HUDEP-2 (cell line): ENCODE measurements at regions not wholly inside any gene's neighbourhood (a gene's known extent, or its start where the extent isn't known, plus 50 kb on each side); places are given as distances from the start of the nearest gene placed in this dataset.

Source experiments
- DNase-seq, 76 experiments: peaks; one replicate each; lab custom pipeline; 2025; ENCODE audit not compliant: unreplicated experiment in 76 of 76; lab: John Stamatoyannopoulos, UW

DNA sequence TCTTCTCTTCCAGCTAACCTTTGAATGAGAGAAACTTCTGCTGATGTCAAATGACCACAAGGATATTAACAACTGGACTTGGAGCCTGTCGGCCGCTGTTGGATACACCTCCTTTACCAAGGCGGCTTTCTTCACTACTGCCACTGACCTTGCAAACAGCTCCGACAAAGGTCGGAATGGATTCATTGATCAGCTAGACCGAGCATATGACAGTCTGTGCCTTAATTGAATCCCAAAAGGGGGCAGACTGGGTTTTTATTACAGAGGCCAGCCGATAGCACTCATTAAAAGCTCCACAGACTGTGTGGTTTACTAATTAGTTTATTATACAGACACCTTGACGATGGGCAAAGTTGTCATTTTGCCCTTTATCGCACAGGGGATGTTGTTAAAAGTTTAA, 394.5 kb downstream of the RERGL start:
- DNase-seq: no peak

DNA sequence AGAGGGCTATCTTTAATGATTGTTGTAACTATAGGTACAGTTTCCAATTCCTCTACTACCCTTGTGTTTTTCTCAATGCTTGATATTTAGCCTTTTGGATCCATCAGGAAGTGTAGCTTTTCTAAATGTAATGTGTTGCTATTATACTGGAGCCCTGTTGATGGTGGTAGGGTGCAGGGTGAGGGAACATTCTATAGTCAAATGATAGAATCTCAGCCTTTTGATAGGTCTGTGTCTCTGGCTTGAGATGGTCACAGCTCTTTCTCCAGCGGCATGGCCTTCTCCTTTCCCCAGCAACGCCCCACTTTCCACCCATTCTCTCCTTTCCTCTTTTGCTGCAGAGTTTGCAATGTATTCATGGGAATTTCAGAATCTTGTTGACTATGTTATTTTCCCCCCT, 398.6 kb downstream of the RERGL start:
- no peak for DNase-seq

DNA sequence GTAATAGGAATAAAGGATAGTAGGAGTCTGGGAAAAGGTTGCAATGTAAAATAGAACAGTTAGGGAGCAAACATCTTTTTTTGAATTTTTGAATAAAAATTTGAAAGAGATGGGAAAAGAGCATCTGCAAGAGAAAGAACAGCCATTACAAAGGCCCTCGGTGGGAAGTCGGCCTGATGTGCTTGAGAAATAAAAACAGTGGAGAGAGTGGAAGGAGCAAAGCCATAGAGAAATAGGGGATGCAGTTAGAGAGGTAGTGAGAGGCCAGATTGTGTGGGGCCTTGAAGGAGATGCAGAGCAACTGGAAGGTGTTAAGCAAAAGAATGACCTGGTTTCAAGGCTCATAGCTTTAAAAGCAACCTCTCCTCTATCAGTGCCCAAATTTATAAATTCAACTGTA, 409.8 kb downstream of the RERGL start:
- DNase-seq: no peak

DNA sequence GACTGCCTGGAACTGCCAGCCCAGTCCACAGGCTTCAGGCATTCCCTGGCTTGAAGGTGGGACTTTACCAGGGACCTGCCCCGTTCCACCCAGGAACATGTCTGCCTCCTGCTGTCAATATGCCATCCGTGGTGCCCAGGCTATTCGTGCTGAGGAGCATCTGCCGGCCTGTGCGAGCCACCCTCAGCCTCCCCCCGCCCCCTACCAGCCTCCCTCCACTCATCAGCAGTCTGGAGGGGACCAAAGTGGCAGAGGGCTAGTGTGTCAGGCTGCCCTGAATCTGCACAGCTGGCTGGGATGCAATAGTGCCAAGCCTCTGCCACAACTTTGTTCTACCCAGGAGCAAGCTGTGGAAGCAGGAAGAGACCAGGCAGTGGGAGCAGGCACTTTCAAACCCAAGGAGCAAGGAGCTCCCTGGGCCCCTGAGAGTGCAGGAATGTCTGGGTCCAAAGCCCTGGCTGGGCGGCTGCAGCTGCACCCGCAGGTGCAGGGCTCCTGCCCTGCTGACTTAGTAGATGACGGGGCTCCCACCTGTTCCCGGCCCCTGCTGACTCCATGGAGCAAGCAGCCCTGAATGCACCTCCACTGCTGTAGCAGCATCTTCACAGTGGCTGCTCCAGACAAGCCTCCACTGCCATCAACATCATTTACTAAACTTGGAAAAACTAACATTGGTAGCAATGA, 423.2 kb downstream of the RERGL start:
- no peak for DNase-seq

DNA sequence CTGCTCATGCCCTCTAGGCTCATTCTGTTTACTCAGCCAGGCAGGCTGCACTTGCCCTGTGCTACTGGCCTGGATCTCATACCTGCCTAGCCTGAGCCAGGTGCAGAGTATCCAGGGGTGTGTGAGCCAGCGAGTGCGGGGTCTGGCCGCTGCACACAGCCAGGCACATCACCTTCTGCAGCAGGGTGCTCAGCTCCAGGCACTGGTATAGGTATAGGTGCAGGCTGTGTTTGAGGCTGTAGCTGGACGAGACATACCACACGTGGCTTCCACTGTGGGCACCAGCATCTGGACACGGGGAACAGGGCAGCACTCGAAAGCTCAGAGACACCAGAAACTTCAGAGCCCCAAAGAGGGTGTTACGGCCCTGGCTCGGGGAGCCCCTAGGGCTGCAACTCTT, 424.2 kb downstream of the RERGL start:
- no peak for DNase-seq

DNA sequence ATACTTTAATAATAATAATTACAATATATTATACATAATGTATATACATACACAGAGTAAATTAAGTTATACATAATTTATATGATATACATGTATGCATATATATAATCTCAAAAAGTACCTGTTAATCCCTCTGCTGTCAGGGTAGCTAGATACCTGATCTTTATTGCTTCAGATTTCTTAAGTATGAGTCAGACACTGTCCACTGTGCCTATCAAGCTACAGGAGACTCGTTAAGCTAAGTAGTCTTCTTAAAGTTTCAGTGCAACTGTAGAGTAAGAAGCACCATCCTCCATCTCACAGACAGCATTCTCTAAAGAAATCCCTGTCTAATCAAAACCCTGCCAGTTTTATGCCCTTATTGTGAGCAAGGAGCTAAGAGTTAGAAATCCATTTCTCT, 428.7 kb downstream of the RERGL start:
- DNase-seq: no peak

DNA sequence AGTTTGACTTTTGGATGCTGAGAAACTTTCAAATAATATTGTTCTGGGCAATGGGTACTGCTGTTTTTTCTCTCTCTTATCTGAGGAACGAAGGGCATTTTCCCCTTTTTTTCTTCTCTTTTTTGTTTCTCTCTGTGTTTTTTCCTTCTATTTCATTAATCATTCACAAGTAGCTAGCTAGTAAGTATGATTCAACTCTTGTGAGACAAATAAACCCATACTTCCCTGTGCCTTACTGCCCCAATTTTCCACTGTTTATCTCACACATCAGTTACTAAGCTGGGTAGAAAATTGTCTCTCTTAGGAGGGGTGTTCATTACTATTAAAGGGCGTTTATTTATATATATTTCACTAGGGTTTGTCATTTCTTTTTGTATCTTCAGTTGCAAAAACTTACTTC, 437.6 kb downstream of the RERGL start:
- no peak for DNase-seq

DNA sequence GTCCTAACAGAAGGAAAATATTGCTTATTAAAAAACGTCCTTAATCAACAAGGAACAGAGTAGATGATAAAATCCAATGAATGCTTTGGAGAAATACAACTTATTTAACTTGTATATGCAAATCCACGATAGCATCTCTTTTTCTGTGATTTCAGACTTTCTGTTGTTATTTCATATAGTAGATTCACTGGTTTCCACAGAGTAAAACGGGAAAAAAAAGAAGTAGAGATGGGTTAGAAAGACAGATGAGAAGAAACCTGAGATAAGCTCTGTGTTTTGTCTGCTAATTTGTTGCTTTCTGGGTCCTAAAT, 447.7 kb downstream of the RERGL start:
- DNase-seq: no peak

DNA sequence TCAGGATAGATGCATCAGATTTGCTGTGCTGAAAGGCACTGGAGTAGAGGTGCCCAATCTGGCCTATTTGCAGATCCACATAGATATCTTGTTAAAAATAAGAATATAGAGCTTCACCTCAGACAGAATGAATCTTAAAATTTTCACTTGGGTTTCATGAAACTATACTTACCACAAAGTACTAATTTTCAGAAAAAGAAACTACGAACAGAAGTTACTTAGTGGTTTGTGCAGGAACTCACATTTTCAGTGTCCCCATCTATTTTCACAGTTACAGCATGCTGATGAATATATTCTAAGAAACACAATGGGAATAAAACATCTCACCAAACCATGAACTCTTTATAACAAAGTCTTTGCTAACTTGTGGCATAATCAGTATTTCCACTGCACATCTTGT, 449.4 kb downstream of the RERGL start:
- DNase-seq: no peak

DNA sequence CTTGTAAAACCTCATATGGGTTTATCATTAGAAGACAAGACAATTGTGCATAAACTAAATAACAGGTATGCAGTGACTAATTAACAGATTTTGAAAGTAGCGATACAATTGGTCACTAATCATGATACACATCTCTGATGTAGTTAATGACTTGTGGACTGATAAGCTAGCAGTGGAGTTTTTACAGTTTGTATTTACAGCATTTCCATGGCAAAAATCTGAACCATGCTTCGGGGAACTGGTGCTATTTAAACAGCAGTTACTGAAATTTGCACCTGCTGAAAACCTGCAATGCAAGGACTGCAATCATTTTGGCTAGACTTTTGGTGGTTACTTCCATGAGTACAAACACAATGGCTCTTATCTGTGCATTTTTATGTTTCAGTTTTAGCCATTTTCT, 471.2 kb downstream of the RERGL start:
- DNase-seq: no peak

DNA sequence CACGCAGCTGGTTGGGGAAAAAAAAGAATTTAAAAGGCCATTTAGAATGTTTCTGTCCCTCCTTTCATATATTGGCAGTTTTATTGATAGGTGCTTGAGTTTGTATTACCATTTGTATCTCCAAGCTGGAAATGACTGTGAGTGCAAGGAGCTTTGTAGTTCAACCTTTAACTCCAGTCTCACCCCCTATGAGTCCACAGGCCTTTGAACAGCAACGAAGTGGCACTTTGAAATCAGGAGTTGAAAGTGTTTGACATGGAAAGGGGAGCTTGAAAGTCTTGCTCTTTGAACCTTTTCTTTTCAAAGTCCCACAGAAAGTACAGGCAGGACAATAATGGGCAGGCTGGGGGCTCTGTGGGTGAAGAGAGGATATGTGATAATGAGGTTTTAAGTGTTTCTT, 480.3 kb downstream of the RERGL start:
- DNase-seq: peak in 1 of 76 experiments; percentile 2

DNA sequence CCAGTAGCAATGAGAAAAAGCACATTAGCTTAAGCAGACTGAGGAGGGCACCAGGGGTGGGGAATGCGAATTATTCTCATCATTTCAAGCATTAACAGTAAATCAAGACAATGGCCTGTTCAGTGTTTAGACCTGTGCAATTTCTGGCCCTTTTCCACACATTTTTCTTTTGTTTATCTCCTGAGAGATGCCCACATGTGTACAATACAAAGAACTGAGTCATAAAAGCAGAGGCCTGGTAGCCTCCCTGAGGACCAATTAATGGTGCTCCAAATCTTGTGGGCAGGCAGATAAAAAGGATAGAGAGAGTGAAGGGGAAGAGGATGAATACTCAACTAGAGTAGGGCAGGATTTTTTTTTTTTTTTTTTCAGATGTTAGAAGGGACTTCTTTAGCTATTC, 480.8 kb downstream of the RERGL start:
- no peak for DNase-seq

DNA sequence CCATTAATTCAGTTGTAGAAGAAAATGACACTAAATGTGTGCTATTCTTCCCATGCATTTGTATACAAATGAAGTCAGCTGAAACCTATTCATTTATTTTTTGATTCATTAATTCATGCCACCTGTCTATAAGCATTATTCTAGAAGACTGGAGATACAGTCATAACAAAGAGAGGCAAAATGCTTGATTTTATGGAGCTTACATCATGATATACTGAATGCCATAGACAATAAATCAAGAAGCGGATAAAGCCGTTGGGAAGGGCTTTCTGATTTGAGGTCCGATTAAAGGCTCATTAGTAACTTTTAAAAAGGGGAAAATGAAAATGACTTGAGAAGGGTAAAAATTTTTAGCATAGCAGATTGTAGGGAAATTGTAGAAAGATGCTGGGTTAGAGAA, 494.9 kb downstream of the RERGL start:
- DNase-seq: no peak

DNA sequence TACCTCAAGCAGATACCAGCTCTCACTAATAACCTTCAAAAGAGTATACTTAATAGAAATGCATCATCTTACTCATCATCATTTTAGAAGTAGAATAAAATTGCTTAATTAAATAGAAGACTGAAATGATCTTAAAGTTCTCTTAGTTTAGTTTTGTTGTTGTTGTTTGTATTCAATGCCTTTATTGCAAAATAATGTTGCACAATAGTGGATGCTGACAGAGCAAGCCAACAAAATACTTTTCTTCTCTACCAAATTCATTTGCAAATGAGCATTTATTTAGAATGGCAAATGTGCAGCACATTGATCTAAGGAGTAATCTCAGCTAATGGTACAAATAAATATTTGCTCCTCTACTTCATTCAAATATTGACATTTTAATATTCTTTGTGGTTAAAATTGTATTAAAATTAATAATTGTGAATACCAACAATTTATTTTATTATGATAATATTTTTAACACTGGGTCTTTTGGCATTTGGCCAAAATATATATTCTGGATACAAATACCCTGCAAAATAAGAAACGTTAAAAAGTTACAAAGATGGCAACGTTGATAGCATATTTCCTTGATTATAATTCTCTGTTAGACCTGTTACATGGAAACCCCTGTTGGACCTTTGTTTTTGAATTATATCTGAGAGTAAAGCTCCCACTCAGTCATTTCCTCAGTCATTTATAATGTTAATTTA, 496.1 kb downstream of the RERGL start:
- DNase-seq: no peak

DNA sequence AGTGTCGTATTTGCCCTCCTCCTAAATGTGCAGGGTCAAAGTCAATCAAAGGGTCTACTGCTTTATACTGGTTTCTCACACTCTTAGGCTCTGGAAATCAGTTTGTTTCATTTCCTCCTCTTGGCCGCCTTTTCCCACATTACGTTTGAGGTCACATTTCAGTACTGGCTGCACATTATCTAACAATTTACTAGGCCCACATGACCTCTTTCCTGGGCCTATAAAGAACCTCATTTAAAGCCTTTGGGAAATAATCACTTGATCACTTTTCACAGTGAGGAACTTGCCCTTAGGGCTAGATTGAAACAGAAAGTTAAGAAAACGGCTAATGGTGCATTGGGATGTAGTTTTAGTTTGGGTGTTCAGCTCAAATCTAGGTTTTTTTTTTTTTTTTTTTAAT, 497.5 kb downstream of the RERGL start:
- no peak for DNase-seq

DNA sequence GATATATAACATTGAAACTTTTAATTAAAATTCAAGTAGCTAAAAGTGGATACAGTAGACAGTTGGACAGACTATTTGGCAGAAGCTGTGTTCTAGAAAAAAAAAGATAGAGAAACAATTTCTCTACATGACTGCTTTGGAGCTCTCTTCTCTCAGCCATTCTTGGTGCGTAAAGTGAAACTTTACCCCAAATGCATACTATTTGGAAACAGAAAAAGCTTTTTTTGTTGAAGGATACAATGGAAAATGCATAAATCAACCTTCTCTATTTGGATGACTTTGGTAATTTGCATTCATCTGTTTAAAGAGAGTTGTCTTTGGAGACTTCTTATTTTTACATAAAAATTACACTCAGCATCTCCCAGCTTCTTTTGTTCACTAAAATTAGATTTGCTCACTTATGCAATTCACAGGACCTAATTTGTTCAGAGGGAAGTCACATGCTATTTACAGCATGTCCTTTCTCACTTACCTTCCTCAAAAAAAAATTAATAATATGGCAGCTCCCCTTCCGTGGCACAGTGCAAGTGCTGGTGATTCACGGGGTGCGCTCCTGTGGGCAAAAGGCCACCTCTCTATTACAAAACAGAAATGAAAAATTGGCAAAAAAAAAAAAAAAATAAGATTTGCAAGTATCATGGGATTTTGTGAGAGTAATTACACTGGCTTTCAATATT, 498.9 kb downstream of the RERGL start:
- no peak for DNase-seq

DNA sequence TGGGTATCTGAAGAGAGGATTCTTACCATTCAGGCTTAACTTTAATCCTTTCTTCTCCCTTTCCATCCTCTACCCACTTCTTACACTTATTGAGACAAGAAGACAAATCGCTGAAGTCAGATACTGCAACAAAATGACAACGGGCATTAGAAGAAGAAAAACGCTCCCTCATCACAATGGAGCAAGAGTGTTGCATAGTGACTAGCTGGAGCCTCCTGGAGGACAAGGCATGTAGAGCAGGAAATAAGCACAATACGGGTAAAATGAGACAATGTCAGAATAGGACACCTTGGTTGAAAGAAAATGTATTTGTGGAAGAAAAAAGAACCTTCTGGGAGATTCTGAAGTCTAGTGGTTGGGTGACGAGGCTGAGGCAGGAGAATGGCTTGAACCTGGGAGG, 501.0 kb downstream of the RERGL start:
- DNase-seq: peak in 5 of 76 experiments; percentile 2 to 25 (median 9)

DNA sequence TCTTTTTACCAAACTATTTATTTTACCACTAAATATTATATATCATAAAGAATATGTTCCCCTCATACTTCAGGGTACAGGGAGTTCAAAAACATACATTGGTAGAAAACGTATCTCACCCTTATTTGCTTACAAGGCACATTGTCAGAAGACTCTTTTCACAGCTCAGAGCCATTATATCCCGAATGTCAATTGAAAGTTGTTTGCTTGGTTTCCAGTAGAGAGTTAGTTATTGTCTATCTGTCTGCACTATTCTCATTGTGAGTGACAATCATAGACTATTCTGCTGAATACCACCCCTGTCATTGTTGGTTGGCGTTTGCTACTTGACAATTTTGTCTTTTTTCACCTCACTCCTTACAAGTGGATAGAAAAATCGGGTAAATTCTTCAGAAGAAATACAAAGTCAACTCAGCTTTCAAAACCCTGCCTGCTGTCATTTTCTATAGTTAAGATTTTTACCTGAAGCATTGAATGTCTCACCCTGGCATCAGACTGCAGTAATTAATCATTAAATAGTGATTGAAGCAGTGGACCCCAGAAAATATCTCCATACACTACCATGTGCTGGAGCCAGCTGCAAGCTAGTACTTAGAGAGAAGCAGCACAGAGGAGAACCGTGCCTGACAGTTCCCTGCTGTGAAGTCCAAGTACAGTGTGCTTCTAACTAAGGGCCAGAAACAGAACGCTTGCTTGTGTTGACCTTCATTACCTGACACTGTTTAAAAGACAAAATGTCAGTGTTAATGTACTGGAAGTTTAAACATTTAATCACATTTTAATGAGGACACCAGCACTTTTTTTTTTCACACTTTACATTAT, 510.6 kb downstream of the RERGL start:
- no peak for DNase-seq

DNA sequence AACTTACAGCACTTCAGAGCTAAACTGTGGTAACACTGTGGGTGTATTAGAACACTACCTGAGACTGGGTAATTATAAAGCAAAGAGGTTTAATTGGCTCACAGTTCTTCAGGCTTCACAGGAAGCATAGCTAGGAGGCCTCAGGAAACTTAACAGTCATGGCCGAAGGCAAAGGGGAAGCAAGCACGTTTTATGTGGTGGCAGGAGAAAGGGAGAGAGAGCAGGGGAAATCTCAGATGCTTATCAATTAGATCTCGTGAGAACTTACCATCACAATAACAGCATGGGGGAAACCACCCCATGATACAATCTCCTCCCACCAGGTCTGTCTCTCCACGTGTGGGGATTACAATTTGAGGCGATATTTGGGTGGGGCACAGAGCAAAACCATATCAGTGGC, 512.6 kb downstream of the RERGL start:
- DNase-seq: no peak

DNA sequence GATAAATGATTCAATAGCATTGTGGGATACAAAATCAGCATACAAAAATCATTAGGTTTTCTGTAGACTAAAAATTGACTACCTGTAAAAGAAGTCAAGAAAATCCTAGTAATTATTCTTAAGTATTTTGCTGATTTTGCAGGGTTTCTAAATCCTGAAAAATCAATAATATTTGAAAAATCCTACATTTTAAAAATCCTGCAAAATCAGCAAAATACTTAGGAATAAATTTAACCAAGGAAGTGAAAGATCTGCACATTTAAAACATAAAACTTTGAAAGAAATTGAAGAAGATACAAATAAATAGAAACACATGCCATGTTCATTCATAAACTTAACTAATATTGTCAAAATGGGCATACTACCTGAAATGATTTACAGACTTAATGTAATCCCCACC, 517.7 kb downstream of the RERGL start:
- DNase-seq: no peak

DNA sequence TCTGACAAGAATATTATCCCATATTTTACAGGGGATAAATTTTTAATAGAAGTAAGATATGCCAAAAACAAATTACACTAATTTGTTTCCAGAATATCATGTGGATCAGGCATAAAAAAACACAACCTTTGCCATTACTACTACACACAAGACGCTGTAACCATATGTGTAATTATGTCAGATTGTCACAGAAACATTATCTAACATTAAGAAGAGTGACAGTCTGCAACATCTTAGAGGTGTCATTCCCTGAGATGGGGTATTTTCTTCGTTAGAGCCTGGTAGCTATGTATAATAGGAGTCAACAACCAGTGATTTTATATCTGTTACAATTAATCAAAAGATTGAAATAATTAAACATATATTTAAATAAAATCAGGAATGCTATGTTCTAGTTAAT, 518.9 kb downstream of the RERGL start:
- DNase-seq: no peak
